DOHH2 (cell line): ENCODE measurements at regions not wholly inside any gene's neighbourhood (a gene's known extent, or its start where the extent isn't known, plus 50 kb on each side); places are given as distances from the start of the nearest gene placed in this dataset.

Experiments
- H3F3A ChIP-seq: fragments of 200-600 bp; sonication (generic), shearing (Covaris generic); 2 replicates; pipeline ENCODE4 v1.6.0; 2016; ENCODE audit warnings: antibody characterized with exemption, mild to moderate bottlenecking; ENCODE audit not compliant: control insufficient read depth, insufficient read depth
- H3K27ac ChIP-seq: fragments of 200-600 bp; sonication (generic); 2 replicates; pipeline ENCODE4 v1.5.1; 2014; ENCODE audit warnings: low read depth, mild to moderate bottlenecking, low read length, moderate library complexity
- H3K27me3 ChIP-seq: fragments of 200-600 bp; sonication (generic); 2 replicates; pipeline ENCODE4 v1.6.1; 2014; ENCODE audit warnings: mild to moderate bottlenecking, low read length, mixed read lengths; ENCODE audit not compliant: control insufficient read depth
- H3K36me3 ChIP-seq: fragments of 200-600 bp; sonication (generic); 2 replicates; pipeline ENCODE4 v1.6.1; 2014; ENCODE audit warnings: mild to moderate bottlenecking, low read length, moderate library complexity, mixed read lengths; ENCODE audit not compliant: control insufficient read depth
- H3K4me1 ChIP-seq: fragments of 200-600 bp; sonication (generic); 2 replicates; pipeline ENCODE4 v1.6.1; 2014; ENCODE audit warnings: mild to moderate bottlenecking, low read length, mixed read lengths; ENCODE audit not compliant: control insufficient read depth
- H3K4me2 ChIP-seq: fragments of 200-600 bp; sonication (generic); 2 replicates; pipeline ENCODE4 v1.6.0; 2014; ENCODE audit warnings: mild to moderate bottlenecking, low read length, moderate library complexity
- H3K4me3 ChIP-seq: fragments of 200-600 bp; sonication (generic); 2 replicates; pipeline ENCODE4 v1.5.1; 2014; ENCODE audit warnings: mild to moderate bottlenecking, low read length, mixed read lengths
- H3K79me2 ChIP-seq: fragments of 200-600 bp; sonication (generic); 2 replicates; pipeline ENCODE4 v1.6.1; 2014; ENCODE audit warnings: mild to moderate bottlenecking, low read length, mixed read lengths; ENCODE audit not compliant: control insufficient read depth
- H3K9me2 ChIP-seq: fragments of 200-600 bp; sonication (generic); replicated peaks from 2 replicates; pipeline ENCODE4 v1.6.1; 2014; ENCODE audit warnings: mild to moderate bottlenecking, low read length, mixed read lengths; ENCODE audit not compliant: control insufficient read depth
- H3K9me3 ChIP-seq: fragments of 200-600 bp; sonication (generic); 2 replicates; pipeline ENCODE4 v1.6.1; 2014; ENCODE audit warnings: antibody characterized with exemption, low read length, mixed read lengths; ENCODE audit not compliant: control insufficient read depth, insufficient read depth
- H4K20me1 ChIP-seq: fragments of 200-600 bp; sonication (generic); 2 replicates; pipeline ENCODE4 v1.6.0; 2014; ENCODE audit warnings: low read depth, mild to moderate bottlenecking, antibody characterized with exemption, low read length, moderate library complexity; ENCODE audit not compliant: control insufficient read depth, insufficient read depth
- CTCF ChIP-seq: fragments of 200-600 bp; sonication (generic); IDR thresholded peaks from one replicate; pipeline ENCODE4 v1.5.1; 2014; ENCODE audit warnings: antibody characterized with exemption, mild to moderate bottlenecking, low read depth, low read length; ENCODE audit not compliant: poor library complexity, severe bottlenecking
- EZH2phosphoT487 ChIP-seq: fragments of 200-600 bp; sonication (generic); IDR thresholded peaks from 2 replicates; pipeline ENCODE4 v1.6.1; 2017; ENCODE audit warnings: borderline replicate concordance, mild to moderate bottlenecking, antibody characterized with exemption, low read length, moderate library complexity, mixed read lengths

DNA sequence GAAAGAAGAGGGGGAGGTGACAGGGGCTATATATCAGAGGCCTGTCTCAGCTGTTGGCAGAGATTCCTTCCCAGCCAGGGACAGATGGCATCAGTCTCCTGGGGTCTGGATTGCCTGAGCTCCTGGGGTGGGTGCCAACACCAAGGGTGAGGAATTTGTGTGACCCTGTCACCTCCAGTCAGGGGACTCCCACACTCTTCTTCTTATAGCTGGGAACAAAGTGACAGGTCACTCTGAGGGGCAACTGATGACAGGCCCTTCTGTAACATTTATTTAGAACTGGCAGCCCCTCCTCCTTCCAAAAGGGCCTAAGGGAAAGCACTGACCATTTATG is 53.7 kb upstream of the DUSP5 start:
- H3K36me3 ChIP-seq, result no peaks in the 10 kb centered on the region
- no peaks in the 10 kb centered on the region for H3K27me3 ChIP-seq
- H3K4me3 ChIP-seq, result no peak overlapping the region
- no peak overlapping the region for H3K27ac ChIP-seq
- H3F3A ChIP-seq, result no peaks in the 10 kb centered on the region
- H4K20me1 ChIP-seq, result no peaks in the 10 kb centered on the region
- TF ChIP-seq CTCF, result no peak
- TF ChIP-seq EZH2phosphoT487, result no peak
- H3K9me2 ChIP-seq, result no peaks in the 10 kb centered on the region
- no peaks in the 10 kb centered on the region; the same call in 1 of the 2 replicates for H3K79me2 ChIP-seq
- H3K4me1 ChIP-seq, result peaks cover 20% of the 10 kb centered on the region
- no peaks in the 10 kb centered on the region for H3K9me3 ChIP-seq
- no peak overlapping the region for H3K4me2 ChIP-seq

DNA sequence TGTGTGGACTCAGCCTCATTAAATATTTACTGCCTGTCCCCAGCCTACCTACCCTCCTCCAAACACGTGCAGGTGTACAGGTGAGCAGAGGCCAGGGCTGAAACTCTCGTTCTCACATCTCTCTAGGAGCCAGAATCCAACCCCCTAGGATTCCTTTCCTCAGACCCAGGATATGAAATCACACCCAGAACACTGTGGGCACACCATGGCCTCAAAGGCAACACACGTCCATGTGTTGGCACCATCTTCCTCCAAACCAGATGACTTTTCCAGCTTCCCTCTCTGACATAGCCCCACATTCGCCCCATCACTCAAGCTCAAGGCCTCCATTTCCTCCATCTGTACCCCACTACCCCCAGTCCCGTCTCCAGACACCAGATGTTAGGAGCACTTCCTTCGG is 51.8 kb upstream of the DUSP5 start:
- Histone ChIP-seq H3K27me3 (no peaks in the 10 kb centered on the region), H3K4me1 (peaks cover 18% of the 10 kb centered on the region), H3K4me2 (no peak overlapping the region), H3K27ac (no peak overlapping the region), H3K79me2 (no peaks in the 10 kb centered on the region; the same call in 1 of the 2 replicates), H3F3A (no peaks in the 10 kb centered on the region), H3K9me3 (no peaks in the 10 kb centered on the region), H3K9me2 (no peaks in the 10 kb centered on the region), H3K36me3 (no peaks in the 10 kb centered on the region), H4K20me1 (no peaks in the 10 kb centered on the region), H3K4me3 (no peak overlapping the region)
- TF ChIP-seq CTCF, result no peak
- TF ChIP-seq EZH2phosphoT487, result no peak

- TF ChIP-seq EZH2phosphoT487 (no peak), CTCF (no peak)
- no peak overlapping the region for H3K27ac ChIP-seq
These were observed 51.4 kb upstream of the DUSP5 start for GRCh38 chr10:110446277-110446676.

More at GRCh38 chr10:110446277-110446676, 51.4 kb upstream of the DUSP5 start:
- H3K79me2 ChIP-seq, result no peaks in the 10 kb centered on the region; the same call in 1 of the 2 replicates
- H3K27me3 ChIP-seq, result no peaks in the 10 kb centered on the region
- H3K9me3 ChIP-seq, result no peaks in the 10 kb centered on the region
- H3K4me1 ChIP-seq, result peaks cover 14% of the 10 kb centered on the region
- H3K36me3 ChIP-seq, result no peaks in the 10 kb centered on the region
- no peaks in the 10 kb centered on the region for H3F3A ChIP-seq
- H3K4me3 ChIP-seq, result no peak overlapping the region
- H4K20me1 ChIP-seq, result no peaks in the 10 kb centered on the region
- no peak overlapping the region for H3K4me2 ChIP-seq
- H3K9me2 ChIP-seq, result no peaks in the 10 kb centered on the region
